ENCODE measurements at regions not wholly inside any gene's neighbourhood (a gene's known extent, or its start where the extent isn't known, plus 50 kb on each side); places are given as distances from the start of the nearest gene placed in this dataset.

- H3K36me3 Mint-ChIP-seq: no peaks in the 10 kb centered on the region
Observed at GRCh38 chr16:59391617-59392364, 657.7 kb upstream of the GOT2 start.

GRCh38 chr16:59385959-59386358 lies 651.8 kb upstream of the GOT2 start:
- no peak for DNase-seq (ENCODE audit: low spot score in 2 of 2, unreplicated experiment in 2 of 2)
- Mint-ChIP-seq H3K27ac (no peak overlapping the region), H3K4me3 (no peak overlapping the region), H3K9me3 (no peaks in the 10 kb centered on the region), H3K27me3 (ENCODE audit: low read depth) (peaks cover 24% of the 10 kb centered on the region), H3K4me1 (peaks cover 5% of the 10 kb centered on the region), H3K36me3 (no peaks in the 10 kb centered on the region)
- no peak for TF ChIP-seq CTCF (IDR thresholded peaks at IDR 0.05; ENCODE audit: unreplicated experiment)

More at GRCh38 chr16:59391617-59392364, 657.7 kb upstream of the GOT2 start:
- no peaks in the 10 kb centered on the region for H3K9me3 Mint-ChIP-seq
- no peak for DNase-seq (ENCODE audit: low spot score in 2 of 2, unreplicated experiment in 2 of 2)
- peaks cover 23% of the 10 kb centered on the region for H3K27me3 Mint-ChIP-seq (ENCODE audit: low read depth)
- no peak for TF ChIP-seq CTCF (IDR thresholded peaks at IDR 0.05; ENCODE audit: unreplicated experiment)
- H3K4me3 Mint-ChIP-seq: no peak overlapping the region
- H3K4me1 Mint-ChIP-seq: no peaks in the 10 kb centered on the region
- H3K27ac Mint-ChIP-seq: no peak overlapping the region

- peaks cover 5% of the 10 kb centered on the region for H3K4me1 Mint-ChIP-seq
- H3K27ac Mint-ChIP-seq: no peak overlapping the region
- no peak for DNase-seq (ENCODE audit: low spot score in 2 of 2, unreplicated experiment in 2 of 2)
- peaks cover 23% of the 10 kb centered on the region for H3K27me3 Mint-ChIP-seq (ENCODE audit: low read depth)
- no peaks in the 10 kb centered on the region for H3K36me3 Mint-ChIP-seq
- H3K4me3 Mint-ChIP-seq: no peak overlapping the region
- no peak for TF ChIP-seq CTCF (IDR thresholded peaks at IDR 0.05; ENCODE audit: unreplicated experiment)
- no peaks in the 10 kb centered on the region for H3K9me3 Mint-ChIP-seq
Observed at GRCh38 chr16:59385491-59385890, 651.4 kb upstream of the GOT2 start.

- H3K27ac Mint-ChIP-seq: no peak overlapping the region
Observed at GRCh38 chr16:59373632-59374031, 639.5 kb upstream of the GOT2 start.

GRCh38 chr16:59370717-59371116 lies 636.6 kb upstream of the GOT2 start:
- H3K36me3 Mint-ChIP-seq: no peaks in the 10 kb centered on the region
- peaks cover 16% of the 10 kb centered on the region for H3K27me3 Mint-ChIP-seq (ENCODE audit: low read depth)
- TF ChIP-seq CTCF (IDR thresholded peaks at IDR 0.05; ENCODE audit: unreplicated experiment): no peak
- no peak for DNase-seq (ENCODE audit: low spot score in 2 of 2, unreplicated experiment in 2 of 2)
- no peaks in the 10 kb centered on the region for H3K4me1 Mint-ChIP-seq
- H3K4me3 Mint-ChIP-seq: no peak overlapping the region
- H3K9me3 Mint-ChIP-seq: no peaks in the 10 kb centered on the region
- no peak overlapping the region for H3K27ac Mint-ChIP-seq

More at GRCh38 chr16:59373632-59374031, 639.5 kb upstream of the GOT2 start:
- no peak for DNase-seq (ENCODE audit: low spot score in 2 of 2, unreplicated experiment in 2 of 2)
- Mint-ChIP-seq H3K36me3 (no peaks in the 10 kb centered on the region), H3K4me3 (no peak overlapping the region), H3K27me3 (ENCODE audit: low read depth) (peaks cover 23% of the 10 kb centered on the region), H3K9me3 (no peaks in the 10 kb centered on the region), H3K4me1 (no peaks in the 10 kb centered on the region)
- TF ChIP-seq CTCF (IDR thresholded peaks at IDR 0.05; ENCODE audit: unreplicated experiment): no peak
